ENCODE measurements at regions not wholly inside any gene's neighbourhood (a gene's known extent, or its start where the extent isn't known, plus 50 kb on each side); places are given as distances from the start of the nearest gene placed in this dataset.
"Not testable (repeated sequence)": the region's sequence is repeated elsewhere in the genome, so short reads cannot be mapped to it uniquely, and the experiment has no call there.

DNA sequence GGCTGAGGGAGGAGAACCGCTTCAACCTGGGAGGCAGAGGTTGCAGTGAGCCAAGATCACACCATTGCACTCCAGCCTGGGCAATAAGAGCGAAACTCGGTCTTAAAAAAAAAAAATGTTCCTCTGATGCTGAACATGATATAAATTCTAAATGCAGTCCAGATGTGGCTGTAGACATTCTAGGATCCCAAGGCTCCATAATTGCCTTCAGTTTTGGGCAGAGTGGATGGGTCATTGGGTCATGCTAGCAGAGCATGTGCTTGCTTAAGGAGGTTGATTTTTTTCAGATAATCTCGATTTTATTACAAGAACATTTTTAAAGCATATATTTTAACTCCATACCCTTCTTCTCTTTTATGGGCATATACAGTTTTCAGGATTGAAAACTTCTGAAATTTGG is 112.0 kb downstream of the UTRN start:
- DNase-seq: no peak

DNA sequence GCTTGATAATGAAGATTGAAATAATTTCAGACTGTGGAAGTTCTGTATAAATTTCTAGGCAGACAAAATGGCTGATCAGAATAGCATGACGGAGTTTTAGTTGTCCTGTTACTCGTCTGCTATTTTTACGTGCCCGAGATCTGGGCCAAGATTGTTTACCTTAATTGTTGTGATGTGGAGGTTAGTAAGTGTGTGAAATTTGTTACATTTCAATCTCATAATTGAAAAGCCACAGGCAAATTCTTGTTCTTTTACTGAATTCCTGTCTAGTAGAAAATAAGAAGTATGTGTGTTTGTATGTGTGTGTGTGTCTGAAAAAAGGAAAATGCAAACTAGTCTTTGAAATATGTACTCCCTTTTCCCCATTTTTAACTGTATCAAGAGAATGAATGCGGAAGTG is 115.2 kb downstream of the UTRN start:
- DNase-seq: no peak

DNA sequence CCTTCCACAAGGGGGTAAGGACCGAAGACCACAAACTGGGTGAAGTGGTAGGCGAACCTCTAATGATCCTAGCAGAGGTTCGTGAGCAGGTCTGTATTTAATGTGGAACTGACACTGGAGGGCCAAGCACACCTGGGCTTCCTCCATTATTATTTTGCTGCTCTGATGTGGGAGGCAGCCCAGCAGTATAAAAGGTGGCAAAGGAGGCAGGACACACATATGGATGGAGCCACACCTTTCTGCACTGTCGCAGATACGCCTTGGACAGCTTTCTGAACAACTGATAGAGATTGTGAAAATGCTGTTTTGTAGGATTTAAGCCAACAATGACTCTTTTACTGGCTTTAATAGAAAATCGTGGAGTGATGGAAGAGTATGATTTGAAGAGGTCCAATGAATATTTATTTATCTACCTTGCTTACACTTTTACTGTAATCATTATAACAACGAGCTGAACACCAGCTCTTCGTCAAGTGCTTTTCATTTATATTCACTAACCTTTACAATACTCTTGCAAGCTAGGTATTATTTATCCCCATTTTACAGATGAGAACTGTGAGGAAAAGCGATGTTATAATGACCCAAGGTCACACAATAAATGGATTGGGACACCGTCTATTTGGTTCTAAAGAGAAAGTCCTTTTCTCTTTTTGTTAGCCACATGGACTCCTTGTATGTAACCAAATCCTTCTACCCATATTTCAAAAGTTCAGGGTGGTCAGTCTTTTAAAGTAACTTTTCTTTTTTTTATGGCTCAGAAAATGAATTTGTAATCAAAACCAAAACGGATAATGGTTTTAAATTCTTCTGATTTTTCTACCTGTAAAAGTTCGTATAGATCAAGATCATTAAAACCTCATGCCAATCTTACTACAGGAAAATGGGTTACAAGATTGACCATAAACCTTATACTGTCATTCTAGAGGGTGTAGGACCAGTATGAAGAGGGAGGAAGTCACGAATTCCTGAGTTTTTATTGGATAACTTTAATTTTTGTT is 116.9 kb downstream of the UTRN start:
- no peak for DNase-seq

DNA sequence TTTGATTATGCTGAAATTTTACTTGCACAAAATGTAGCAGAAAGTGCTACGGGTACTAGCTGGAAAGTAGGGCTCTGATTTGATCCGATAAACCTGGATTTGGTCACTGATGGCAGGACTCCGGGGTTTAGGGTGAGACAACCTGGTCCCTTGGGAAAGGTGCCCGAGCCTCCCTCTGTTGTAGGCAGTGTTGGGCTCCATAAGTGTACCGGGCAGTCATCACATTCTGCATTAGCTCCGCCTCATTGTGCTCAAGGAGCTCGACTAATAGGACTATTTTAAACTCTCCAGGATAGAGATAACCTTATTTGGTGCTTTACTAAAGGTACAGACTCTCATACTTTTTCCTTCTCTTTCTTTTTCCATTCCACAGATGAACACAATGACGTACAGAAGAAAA is 117.6 kb downstream of the UTRN start:
- DNase-seq: no peak

DNA sequence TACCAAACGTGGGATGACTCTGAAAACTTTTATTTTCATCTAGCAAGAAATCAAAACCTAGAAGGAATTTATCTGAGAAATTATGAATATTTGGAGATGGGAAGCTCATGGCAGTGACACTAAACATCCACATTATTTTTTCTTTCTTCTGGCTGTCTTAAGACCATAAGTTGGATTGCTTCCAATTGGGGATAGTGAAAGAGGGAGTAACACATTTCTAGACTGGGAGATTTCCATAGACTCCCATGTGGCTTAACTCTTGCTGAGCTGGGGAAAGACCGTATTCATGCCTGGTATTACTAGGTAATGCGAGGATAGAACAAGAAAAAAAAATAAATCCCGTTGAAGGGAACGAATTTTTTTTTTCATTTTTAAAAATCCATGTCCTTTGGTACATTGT is 120.0 kb downstream of the UTRN start:
- DNase-seq: no peak

DNA sequence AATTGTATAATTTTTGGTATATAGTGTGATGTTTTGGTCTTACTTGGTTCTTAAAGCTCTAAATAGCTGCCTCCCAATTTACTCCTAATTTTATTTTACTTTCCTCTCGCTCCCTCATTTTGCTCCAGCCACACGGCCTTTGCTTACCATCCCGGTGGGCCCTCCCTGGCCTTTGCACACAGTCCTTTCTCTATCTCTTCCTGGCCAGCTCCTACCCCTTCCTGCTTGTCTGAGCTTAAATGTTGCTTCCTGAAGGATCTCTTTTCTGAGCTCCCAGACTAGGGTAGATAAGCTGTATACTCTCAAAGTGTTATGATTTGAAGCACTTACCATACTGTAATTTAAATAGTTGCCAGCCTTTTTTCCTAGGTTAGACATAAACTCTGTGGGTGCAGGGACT is 121.7 kb downstream of the UTRN start:
- no peak for DNase-seq

DNA sequence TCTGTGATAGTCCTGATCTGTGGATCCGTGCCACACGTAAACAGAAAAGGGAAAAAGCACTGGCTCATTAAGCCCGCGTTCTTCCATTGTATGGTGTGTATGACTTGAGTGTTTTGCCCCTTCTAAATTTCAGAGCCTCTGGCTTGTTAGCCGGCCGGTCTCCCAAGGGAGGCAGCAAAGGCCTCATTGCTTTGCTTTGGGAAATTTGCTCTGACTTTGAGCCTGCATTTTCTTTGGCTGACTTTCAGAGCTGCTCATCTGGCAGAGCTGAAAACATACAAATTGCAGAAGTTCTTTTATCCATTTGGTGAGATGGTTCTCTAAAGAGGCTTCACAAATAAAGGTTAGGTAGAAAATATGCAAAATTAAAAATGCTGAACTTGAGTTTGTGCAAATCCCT is 123.0 kb downstream of the UTRN start:
- no peak for DNase-seq

DNA sequence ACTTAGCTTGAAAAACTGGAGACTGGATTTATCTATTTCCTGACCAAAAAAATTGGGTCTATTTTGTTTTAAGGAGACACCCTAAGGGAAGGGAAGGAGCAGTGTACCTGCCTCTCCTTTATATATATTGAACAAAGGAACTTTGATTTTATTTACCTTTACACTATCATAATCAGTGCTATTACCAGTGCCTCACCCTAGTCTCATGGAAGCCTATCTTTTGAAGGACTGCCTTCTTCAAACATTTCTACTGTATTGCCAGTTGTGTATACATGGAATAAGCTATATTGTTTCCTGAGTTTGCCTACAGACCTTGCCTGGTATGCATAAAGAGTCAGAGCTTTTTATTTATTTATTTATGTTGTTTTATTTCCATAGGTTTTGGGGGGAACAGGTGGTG is 124.9 kb downstream of the UTRN start:
- DNase-seq: no peak

DNA sequence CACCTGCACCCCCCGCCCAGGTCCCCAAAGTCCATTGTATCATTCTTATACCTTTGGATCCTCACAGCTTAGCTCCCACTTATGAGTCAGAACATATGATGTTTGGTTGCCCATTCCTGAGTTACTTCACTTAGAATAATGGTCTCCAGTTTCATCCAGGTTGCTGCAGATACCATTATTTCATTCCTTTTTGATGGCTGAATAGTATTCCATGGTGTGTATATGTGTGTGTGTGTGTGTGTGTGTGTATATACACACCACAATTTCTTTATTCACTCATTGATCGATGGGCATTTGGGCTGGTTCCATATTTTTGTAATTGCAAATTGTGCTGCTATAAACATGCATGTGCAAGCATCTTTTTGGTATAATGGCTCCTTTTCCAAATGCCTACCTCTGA is 125.4 kb downstream of the UTRN start:
- DNase-seq: not testable (repeated sequence)

DNA sequence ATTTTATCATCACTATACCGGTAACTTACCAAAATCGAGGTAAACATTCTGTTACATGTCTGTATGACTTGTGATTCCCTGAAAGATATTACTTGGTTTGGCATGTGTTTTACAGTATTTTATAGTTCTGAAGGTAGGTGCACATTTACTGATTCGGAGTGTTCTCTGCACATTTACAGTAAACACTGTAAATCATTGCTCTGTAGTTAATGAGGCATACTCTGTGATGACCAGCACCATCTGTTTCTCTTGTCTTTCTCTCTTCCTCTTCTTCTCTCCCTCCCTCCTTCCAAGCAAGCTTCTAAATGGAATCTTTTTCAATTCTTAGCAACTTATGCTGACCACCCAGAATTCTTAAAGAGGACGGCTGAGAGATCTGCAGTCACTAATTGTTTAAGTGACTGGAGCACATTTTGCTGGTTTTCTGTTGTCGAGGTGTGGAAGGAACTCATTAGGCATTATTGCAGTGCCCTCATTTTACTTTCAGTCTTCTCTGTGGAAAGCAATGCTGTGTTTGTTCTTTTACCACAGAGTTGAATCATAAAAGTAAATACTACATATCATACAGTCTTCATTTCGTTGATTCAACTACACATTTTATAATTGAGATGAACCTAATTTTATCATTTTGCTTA is 126.5 kb downstream of the UTRN start:
- no peak for DNase-seq

DNA sequence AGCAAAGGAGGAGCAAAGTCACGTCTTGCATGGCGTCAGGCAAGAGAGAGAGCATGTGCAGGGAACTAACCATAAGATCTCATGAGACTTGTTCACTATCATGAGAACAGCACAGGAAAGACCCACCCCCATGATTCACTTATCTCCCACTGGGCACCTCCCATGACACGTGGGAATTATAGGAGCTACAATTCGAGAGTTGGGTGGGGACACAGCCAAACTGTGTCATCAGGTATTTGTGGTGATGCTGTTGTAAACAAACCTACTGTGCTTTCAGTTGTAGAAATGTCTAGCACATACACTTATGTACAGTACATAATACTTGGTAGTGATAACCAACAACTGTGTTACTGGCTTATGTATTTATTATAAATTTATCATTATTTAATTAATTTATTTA is 128.3 kb downstream of the UTRN start:
- DNase-seq: no peak

DNA sequence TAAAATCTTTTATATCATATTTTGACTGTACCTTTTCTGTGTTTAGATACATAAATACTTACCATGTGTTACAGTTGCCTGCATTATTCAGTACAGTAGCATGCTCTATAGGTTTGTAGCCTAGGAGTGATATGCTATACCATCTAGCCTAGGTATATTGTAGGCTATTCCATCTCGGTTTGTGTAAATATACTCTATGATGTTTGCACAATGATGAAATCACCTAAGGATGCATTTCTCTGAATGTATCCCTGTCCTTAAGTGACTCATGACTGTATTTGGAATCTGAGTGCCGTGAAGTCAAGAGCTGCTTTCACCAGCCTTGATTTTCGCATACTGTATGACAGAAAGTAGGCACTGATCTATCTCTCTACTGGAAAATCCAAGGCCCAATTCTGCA is 129.9 kb downstream of the UTRN start:
- DNase-seq: no peak

DNA sequence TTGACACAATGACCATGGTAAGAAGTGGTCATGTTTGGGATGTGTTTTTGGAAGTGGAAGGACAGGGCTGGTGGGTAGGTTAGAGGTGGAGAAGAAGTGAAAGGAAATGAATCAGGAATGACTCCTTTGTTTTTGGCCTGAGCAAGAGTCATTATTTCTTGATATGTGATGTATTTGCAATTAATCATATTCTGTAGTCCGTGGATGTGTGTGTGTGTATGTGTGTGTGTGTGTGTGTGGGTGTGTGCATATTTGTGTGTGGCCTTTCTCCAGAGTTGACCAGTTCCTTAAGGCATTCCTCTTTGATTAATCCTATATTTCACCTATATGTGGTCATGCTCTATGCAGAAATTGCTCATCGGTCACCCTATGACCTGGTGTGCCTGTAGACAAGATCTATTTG is 130.7 kb downstream of the UTRN start:
- no peak for DNase-seq

DNA sequence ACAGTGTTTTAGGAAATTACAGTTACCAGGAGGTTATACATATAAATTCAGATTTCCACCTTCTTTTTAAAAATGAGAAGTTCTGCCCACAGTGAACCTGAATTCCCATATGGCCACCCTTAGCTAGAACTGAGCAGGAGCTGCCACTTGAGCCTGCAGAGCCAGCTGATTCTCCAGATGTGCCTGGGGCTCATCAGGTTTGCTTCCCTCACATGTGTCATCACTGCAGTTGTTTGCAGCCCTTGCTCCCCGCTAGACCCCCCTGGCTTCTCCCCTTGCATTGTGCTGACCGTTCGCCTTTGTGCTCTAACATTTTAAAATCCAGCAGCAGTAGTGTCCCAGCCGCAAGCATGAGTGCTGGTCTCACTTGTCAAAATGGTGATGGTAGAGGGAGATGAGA is 131.1 kb downstream of the UTRN start:
- no peak for DNase-seq

DNA sequence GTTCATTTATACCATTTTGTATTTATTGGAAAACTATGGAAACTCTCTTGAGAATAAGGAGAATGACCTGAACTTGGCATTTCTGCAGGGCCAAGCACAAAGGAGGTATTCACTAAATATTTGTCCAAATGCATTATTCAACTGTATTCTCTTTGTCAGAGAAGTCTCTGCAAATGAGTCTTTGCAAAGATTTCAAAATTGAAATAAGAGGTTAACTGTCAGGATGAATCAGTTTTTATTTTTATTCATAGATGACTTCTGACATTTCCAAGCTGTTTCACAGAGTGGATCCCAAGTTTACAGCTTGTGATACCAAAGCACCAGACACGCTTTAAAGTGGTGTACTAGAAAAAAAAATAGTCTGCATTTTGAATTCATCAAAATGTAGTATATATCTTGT is 131.6 kb downstream of the UTRN start:
- DNase-seq: no peak

DNA sequence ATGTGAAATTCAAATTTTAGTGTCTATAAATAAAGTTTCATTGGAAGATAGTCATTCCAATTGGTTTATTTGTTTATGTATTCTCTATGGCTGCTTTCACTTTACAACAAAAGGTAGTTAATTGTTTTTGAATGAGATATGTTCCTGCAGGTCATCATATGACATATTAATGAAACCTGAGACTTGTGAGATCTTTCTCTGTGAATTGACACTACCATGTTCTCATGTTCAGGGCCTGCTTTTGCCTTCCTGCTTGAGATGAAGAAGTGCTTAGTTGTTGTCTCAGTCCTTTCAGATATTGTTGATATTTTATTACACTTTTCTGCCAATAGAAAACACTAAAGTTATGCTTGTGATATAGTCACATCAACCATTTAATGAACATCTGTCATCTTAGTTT is 132.5 kb downstream of the UTRN start:
- no peak for DNase-seq

DNA sequence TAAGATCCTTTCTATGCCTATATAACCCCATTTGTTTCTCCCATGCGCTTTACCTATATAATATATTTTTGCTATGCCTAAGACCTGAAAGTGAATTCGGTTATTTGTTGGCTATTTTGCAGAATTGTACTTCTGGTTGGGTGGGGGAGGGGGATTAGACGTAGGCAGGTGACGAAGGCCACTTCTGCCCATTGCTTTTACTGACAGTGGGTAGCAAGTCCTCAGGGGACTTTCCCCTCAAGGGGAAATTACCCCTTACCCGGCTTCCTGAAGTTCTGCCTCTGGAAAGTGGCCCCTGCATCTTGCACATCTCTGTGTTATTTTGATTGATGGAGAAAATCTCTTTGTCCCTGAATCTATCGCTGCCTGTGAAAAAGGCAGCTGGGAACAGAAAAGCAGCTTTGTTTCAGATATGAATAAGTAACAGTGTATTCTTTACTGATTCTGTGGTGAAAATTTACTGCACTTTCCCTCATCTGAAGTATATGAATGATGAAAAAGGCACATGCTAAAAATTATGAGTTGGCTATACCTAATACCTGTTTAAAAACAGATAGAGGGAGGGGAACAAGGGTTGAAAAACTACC is 133.9 kb downstream of the UTRN start:
- no peak for DNase-seq

DNA sequence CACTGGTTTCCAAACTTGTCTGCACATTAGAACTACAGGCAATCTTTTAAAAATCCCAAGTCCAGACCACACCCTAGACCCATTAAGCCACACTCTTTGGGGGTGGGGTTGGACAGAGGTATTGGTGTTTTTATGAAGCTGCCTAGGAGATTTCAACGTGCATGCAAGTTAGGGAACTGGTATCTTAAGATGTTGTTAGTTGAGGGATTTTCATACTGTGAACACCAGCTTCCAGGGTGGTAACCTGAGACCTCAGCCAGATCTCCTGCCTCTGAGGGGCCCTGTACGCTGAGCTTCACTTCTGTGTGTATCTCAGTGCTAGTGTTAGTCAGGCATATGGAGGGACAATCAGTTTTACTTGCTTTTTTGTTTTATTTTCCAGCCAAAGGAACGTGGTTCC is 138.0 kb downstream of the UTRN start:
- no peak for DNase-seq

DNA sequence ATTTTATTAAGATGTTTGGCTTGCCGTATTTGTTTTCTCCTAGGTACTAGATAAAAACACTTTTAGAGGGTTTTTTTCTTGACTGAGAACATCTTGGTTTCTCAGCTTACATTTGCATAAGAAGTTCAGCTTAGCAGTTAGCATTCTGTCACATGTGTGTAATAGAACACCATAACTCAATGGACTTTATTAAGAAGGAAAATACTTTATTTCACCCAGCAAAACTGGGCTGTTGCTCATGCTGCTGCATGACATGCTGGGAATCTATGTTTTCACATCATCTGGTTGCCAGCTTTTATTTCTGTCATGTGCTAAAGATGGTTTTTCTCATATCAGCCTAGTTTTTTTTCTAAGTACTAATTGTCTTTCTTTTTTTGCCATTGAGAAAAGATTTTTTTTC is 144.6 kb downstream of the UTRN start:
- DNase-seq: no peak

DNA sequence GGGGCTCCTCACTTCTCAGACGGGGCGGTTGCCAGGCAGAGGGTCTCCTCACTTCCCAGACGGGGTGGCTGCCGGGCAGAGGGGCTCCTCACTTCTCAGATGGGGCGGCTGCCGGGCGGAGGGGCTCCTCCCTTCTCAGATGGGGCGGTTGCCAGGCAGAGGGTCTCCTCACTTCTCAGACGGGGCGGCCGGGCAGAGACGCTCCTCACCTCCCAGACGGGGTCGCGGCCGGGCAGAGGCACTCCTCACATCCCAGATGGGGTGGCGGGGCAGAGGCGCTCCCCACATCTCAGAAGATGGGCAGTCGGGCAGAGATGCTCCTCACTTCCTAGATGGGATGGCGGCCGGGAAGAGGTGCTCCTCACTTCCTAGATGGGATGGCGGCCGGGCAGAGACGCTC is 148.3 kb downstream of the UTRN start:
- not testable (repeated sequence) for DNase-seq

DNA sequence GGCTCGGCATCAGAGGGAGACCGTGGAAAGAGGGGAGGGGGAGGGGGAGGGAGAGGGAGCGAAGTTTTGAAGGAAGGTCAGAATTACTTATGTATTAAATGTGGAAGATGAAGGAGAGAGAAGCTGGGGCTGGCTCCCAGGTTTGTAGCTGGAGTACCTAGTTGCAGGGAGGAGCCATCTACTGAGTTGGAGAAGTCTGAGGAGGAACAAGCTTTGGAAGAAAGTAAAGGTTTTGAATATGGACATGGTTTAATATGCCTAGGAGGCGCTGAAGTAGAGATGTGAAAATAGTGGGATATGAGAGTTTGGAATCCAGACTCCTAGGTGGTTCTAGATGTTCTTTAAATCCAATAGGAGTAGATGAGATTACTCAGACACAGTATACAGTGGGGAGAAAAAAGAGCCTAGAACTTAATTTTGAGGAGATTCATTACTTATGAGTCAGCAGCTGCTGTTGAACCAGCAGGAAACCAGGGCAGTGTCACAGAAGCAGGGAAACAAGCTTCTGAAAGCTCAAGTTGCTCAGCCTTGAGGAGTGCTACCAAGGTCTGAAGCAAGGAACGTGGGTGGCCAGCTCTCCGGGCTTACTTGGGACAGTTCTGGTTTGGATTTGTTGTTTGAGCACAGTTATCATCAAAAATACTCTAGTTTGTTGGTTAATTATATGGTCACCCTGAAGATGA is 149.3 kb downstream of the UTRN start:
- no peak for DNase-seq

DNA sequence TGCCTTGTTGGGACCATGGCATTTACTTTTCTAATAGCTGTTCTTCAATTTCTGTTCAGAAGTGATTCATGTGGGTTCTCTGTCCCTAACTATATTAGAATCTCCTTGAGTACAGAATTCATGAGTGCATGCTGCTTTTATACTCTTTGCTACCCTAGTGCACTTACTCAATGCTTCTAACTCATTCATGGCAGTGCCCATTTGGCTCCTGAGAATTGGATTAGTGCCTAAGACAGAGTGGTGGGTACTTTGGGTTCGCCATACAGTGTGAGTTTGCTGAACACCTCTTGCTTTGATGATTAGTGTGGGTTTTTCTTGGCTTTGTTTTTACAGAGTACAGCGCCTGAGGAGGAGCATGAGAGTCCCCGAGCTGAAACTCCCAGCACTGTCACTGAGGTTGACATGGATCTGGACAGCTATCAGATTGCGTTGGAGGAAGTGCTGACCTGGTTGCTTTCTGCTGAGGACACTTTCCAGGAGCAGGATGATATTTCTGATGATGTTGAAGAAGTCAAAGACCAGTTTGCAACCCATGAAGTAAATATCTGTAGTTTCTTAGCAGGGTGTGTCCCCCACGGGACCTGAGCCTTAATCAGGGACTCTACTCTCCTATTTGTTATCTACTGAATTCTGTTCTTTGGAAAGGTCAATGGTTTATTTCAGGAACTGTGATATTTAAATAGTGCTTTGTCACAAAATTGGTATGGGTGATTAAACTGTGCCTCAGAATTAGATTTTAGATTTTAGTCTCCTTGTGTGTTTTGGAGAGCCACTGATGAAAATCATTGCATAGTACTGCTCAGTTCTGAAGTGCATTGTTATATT is 150.7 kb downstream of the UTRN start:
- no peak for DNase-seq

DNA sequence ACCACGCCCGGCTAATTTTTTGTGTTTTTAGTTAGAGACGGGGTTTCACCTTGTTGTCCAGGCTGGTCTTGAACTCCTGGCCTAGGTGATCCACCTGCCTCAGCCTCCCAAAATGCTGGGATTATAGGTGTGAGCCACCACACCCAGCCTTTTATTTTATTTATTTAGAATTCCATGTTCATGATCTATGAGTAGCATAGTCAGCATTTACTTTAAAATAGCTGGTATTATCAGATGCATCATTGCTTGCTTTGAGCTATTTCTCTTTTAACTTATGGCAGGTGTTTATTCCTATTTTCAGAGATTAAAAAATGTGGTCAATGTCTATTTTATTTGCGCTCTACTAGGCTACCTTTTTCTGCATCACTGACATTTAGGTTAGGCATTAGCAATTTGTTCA is 152.0 kb downstream of the UTRN start:
- no peak for DNase-seq
